SW 1271 (cell line): ENCODE measurements at regions not wholly inside any gene's neighbourhood (a gene's known extent, or its start where the extent isn't known, plus 50 kb on each side); places are given as distances from the start of the nearest gene placed in this dataset.
"Not testable (repeated sequence)": the region's sequence is repeated elsewhere in the genome, so short reads cannot be mapped to it uniquely, and the experiment has no call there.

Experiments used
- DNase-seq, 2 experiments: peaks; one replicate each; lab custom pipeline; 2025; lab: John Stamatoyannopoulos, UW

DNA sequence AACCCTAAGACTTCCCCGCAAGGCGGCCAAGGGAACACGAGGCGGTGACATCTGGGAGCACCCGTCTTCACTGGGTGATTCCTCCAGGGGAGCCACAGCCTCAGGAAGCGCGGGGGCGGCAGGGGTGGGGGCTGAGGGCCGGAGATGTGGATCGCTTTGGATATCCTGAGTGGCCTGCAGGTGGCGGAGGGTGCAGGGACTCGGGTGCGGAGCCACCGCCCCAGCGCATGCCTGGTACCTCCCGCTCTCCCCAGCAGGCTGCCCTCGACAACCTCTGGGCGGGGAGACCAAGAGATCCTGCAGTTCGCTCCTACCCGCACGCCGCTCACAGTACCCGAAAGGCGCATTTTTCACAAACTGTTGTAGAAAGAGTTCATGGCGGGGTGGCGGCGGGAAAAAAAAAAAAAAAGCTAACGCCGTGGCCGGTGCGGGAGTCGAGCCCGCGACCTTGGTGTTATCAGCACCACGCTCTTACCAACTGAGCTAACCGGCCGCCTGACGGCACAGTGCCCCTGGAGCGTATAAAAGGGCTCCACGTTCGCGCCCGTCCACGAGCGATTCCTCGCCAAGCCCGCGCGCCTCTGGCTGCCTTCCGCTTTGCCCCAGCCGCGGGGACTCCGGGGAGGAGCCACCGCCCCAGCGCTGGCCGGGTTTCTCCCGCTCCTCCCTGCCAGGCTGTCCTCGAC is 124.7 kb upstream of the PRKX start:
- not testable (repeated sequence) for DNase-seq

DNA sequence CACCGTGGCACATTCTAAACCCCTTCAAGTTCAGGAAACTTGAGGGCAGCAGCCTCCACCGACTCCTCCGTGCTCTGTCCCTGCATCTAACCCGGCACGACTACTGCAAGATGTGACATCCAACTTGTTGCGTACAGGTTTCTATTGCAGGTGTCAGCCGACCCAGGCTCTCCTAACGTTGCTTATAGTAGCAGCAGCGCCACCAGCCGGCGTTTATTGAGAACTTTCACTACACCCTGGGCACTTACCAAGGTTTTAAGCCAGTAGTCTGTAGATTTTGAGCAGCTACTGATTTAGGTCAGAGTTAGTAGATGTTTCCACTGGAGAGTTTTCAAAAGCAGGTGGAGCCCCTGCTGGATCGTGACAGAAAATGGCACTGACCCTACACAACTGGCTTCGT is 123.8 kb upstream of the PRKX start:
- DNase-seq, result not testable (repeated sequence)

DNA sequence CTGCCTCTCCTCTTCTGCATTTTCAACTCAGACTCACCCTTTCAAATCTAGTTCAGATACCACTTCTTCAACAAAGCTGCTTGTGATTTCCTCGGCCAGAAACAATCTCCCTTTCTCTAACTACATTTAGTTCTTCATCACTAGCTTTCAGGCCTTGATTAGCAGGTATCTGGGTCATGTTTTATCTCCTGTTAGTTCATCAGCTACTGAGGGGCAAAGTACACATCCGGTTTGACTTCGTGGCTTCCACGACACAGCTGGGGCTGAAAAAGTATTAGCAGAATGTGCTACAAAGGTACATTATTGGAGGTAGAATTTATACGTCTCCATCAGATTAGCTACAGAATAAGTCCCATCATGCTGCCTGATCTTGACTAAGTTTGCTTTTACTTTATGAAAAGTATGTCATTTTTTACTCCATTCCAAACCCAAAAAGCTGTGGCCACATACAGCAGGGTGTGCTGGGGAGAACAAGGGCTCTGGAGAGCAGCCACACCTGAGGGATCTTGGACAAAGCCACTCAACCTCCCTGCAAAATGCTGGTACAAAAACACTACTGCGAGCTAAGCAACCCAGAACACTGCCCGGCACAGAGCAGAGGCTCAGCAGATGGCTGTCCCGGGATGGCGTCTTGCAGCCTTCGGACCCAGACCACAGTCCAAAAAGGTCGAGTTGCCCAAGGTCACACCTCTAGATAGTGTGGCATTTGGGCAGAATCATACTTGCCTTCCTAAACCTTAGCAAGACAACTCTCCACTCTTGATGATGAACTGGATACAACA is 120.5 kb upstream of the PRKX start:
- not testable (repeated sequence) for DNase-seq

DNA sequence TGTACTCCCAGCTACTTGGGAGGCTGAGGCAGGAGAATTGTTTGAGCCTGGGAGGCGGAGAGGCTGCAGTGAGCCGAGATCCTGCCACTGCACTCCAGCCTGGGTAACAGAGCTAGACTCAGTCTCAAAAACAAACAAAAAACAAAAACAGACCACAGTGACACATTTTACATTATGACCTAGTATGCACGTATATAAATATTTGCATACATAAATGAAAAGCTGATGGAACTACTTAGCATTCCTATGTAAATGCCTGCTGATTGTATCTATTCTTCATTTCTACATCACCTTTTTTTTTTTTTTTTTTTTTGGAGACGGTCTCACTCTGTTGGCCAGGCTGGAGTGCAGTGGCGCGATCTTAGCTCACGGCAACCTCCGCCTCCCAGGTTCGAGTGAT is 116.6 kb upstream of the PRKX start:
- not testable (repeated sequence) for DNase-seq

DNA sequence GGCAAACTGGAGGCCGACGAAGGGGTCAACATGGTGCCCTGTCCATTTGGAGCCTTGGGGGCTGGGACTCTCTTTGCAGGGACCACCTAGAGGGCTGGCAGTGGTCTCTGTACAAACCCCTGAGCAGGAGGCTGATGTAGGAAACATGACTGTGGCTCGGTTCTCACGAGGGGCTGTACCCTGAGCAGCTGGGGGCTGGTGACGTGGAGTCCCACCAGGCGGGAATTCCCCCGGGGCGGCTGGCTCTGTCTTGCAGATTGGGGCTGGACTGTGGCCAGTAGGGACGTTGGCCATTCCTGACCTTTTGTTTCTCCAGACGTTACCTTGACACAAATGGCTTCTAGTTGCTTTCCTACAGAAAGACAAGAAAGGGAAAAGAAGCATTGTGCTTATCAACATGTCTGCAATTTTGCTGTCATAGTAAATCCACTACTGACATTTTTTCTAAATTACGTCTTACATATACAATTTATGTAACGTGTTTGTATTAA is 115.6 kb upstream of the PRKX start:
- not testable (repeated sequence) for DNase-seq

DNA sequence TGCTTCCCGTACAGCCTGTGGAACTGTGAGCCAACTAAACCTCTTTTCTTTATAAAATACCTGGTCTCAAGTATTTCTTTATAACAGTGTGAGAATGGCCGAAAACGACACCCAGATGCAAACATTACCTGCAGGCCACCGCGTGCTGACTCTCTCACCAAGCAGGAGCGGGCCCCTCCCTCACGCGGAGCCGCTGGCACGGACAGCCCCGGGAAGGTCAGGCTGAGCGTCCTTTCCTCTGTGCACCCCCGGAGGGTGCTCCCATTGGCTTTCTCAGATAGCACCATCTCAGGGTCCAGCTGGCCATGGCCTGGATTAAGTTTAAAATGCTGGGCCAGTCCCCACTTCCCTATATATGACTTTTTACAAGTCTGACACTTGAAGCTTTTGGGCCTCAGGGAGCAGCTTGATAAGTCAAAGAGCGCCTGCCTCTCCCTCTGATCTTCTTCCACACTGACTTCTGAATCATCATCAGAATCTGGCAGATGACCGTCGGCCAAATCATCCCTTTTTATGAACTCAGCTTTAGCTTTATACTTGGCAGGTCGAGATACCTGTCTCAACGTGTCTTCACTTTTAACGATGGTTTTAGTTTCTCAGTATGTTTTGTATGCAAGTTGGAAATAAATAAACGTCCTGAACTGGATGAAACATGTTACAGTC is 115.1 kb upstream of the PRKX start:
- DNase-seq, result not testable (repeated sequence)

DNA sequence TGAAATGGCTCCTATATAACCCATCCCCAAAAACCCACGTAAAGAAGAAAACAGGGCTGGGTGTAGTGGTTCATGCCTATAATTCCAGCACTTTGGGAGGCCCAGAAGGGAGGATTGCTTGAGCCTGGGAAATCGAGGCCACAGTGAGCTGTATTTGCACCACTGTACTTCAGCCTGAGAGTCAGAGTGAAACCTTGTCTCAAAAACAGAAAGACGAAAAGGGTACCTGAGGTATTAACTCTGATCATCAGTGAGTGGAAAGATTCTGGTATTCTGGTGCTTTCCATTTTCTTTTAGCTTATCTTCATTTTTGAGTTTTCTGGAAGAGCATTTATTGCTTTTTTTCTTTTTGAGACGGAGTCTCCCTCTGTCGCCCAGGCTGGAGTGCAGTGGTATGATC is 110.6 kb upstream of the PRKX start:
- DNase-seq, result not testable (repeated sequence)

DNA sequence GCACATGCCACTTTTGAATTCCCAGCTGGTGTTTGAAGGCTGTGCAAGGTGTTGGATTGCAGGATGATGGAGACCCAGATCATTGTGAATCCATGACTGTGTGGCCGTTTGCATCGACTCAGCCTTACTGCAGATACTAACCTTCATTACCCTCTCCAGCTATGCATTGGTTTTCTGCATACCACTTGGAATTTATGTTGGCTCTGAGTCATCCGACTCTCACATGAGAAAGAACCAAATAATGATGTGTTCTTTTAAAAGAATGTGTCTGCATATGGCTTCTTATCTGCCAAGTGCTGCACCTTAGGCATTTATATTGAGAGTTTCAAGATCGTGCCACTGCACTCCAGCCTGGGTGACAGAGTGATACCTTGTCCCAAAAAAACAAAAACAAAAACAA is 106.7 kb upstream of the PRKX start:
- no peak for DNase-seq

DNA sequence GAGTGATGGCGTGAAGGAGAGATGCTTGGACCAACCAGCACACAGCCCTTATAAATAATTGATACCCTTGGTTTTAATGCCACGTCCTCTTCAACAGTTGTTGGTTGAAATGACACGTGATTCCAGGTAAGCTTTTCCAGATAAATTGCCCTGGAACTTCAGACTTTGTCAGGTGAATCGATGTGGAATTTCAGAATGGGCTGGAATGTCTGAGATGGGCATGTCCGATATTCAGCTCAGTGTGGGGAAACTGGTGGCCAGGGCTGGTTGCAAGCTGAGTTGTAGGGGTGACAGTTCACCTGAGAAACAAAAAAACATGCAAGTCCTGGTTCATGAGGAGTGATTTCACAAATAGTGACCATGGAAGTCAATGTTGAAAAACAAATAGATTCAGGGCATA is 104.0 kb upstream of the PRKX start:
- not testable (repeated sequence) for DNase-seq

DNA sequence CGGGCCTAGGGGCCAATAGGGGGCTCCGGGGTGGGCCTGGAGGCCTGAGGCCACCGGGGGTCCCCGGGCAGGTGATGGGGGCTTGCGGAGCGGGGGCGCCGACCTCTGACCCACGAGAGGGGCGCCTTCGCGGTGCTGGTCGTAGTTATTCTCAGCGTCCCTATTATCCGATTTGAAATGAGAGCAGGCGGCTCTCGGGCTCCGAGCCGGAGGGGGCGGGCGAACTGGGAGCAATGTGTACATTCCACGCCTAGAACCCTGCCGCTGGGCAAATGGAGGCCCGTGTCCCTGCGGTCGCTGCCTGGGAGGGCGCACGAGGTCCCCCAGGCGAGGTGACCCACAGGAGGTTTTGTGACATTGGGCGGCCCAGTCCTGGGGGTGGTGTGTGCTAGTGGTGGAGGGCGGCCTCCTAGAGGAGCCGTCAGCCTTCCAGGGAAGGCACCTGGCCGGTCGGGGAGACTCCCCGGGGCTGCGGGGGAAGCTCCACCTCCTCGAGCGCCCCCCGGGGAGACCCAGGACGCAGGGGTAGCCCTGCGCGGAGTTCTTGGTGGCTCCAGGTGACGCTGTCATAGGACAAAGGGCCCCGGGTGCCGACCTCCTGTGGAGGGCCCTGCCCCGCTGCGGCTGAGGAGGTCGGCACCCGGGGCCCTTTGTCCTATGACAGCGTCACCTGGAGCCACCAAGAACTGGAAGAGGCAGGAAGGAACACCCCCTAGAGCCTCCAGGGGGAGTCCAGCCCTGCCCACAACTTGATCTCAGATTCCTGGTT is 102.6 kb upstream of the PRKX start:
- DNase-seq, result peak; percentile 2 to 15

DNA sequence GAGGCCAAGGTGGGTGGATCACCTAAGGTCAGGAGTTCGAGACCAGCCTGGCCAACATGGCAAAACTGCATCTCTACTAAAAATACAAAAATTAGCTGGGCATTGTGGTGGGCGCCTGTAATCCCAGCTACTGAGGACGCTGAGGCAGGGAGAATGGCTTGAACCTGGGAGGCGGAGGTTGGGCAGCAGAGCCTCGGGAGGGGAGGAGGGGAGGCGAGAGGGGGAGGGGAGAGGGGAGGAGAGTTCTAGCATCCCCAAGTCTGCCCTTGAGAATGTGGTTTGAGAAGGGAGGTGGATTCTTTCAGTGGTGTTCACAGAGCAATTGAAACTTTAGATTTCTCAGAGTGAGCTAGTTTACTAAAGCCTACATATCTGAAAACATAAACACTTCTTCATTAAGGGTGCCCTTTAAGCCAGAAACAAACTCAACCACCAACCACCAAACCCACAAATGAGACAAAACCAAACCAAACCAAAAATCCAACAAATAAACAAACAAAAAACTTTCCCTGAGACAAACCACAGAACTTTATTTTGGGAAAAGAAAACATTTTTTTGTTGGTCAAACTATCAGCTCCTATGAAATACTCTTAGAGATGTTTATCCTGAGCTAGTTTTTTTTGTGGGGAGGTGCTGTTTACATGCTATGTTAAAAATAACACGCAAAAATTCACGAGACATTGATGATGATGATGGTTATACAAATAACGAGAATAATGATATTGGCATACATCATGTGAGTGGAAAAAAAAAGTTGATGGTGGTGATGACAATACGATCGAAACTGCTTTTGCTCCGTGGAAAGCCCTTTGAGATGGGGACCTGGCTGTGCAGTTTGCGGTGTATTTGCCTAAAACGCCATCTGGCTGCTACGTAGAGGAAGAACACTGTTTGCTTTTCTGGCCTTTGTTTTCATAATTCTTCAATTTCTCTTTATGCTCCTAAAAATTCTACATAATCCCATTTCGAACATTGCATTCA is 98.2 kb upstream of the PRKX start:
- DNase-seq, result peak in 1 of 2 experiments; percentile 2

DNA sequence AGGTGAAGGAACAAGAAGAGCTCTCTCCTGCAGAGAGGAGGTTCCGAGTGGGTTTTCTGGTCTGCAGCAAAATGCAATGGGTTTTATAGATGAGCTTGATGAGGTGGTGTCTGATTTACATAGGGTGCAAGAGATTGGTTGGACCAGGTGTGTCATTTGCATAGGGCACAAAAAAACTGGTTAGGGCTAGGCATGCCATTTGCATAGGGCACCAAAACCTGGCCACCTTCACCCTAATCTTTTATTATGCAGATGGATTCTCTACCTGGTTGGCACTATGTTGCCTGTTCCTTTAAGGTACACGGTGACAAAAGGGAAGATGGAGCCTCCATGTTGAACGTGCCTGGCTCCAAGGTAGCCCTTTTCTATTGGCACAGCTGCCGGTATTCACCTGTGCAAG is 94.5 kb upstream of the PRKX start:
- no peak for DNase-seq

DNA sequence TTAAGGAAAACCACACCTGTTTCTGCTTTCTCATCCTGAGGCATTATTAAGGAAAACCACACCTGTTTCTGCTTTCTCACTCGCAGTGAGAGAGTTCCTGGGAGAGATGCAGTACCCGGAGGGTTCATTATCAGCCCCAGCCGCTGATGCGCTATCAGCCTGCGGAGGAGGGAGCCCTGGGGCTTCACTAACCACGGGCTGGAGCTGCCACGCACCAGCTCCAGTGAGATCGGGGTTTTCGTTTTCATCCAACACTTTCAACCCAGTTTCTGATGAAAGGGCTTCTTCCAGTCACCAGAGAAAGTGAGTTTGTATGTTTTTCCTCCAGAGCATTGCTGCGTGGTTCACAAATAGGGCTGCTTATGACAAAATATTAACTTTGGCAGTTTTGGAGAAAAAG is 93.2 kb upstream of the PRKX start:
- no peak for DNase-seq

DNA sequence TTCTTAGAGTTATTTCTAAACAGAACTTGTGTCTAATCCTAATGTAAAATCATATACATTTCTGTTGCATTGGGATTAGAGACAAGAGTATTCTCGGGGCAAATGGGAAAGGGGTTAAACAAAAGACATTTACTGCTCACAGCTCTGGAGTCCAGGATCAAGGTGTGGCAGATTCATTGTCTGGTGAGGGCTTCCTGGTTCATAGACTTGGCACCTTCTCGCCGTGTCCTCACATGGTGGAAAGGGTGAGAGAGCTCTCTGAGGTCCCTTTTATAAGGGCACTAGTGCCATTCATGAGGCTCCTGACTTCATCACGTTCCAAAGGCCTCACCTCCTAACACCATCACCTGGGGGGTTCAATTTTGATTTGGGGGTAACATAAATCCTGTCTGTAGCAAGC is 90.3 kb upstream of the PRKX start:
- no peak for DNase-seq

DNA sequence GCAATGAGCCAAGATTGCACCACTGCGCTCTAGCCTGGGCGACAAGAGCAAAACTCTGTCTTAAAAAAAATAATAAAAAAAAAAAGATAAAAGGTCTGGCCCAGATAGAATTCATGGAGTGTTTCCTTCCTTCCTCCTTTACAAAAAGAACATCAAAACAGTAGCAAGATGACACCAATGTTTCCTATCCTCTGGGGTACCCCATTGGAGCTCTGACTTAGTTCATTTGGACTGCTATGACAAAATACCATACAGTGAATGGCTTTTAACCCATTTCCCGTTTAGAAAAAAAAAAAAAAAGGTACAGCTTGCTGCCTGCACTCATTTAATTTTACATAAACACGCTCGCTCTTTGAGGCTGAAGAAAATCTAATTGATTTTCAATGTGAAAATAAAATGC is 89.9 kb upstream of the PRKX start:
- no peak for DNase-seq

DNA sequence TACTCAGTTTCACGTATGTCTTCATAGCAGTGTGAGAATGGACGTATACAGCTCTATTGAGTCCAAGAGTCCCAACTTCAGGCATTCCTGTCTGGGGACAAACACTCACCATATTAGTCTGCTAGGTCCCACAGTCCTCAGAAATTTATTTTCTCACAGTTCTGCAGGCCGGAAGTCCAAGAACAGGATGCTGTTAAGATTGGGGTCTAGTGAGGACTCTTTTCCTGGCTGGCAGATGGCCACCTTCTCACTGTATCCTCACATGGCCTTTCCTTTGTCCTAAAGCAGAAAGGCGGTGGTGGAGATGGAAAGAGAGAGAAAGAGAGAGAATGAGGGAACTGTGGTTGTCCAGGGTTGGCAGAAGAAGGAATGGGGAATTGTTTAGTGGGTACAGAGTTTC is 82.0 kb upstream of the PRKX start:
- not testable (repeated sequence) for DNase-seq

DNA sequence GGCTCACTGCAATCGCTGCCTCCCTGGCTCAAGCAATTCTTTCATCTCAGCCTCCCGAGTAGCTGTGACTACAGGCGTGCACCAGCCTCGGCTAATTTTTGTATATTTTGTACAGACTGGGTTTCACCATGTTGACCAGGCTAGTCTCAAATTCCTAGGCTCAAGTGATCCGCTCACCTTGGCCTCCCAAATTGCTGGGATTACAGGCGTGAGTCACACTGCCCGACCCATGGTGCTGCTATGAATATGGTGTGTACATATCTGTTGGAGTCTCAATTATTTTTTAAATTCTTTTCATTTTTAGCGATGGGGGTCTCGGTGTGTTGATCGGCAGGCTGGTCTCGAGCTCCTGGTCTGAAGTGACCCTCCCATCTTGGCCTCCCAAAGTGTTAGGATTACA is 78.0 kb upstream of the PRKX start:
- no peak for DNase-seq

DNA sequence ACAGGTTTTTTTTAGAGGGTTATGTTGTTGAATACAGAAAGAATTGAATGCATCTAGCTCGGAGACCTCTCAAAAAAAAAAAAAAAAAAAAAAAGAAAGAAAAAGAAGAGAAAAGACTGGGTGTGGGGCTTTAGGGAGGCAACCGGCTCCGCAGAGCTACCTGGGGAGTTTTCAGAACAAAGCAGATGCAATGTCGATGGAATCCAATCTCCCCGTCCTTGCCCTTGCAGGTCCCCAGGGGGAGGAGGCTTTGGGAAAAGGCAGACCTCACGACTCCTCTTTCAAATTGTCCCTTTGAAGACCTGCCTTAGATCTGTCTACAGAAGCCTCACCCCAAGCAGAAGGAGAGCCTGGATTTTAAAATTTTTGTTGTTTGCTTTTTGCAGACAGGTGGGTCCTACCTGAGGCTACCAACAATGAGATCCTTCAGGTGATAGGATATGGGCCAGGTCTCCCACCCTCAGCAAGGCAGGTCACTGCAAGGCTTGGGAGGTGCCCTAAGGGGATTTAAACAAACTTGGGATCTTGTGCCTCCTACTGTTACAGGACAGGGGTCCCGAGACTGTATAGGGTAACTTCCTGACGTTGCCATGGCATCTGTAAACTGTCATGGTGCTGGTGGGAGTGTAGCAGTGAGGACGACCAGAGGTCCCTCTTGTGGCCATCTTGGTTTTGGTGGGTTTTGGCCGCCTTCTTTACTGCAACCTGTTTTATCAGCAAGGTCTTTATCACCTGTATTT is 75.2 kb upstream of the PRKX start:
- no peak for DNase-seq

DNA sequence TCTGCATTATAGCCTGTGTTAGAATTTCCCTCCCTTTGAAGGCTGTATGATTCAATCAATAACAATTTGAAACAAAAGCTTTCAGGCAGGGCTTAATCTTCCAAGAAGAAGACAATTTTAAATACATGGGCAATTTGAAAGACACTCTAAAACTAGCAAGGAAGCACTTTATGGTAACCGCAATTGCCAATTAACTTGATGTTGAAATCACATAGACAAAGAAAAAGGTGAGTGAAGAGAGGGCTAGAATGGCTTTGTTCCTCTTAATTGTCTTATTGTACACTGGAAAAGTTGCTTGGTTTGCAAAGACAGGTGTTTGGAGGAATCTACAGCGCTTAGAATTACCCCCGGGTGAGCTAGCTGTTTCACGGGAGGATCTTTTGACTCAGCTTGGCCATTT is 74.4 kb upstream of the PRKX start:
- no peak for DNase-seq

DNA sequence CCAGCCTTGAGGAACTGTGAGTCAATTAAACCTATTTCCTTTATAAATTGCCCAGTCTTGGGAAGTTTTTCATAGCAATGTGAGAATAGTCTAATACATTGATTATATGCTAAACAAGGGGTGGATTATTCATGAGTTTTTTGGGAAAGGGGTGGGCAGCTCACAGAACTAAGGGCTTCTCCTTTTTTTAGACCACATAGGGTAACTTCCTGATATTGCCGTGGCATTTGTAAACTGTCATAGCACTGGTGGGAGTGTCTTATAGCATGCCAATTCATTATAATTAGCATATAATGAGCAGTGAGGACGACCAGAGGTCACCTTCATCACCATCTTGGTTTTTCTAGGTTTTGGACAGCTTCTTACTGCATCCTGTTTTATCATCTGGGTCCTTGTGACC is 72.4 kb upstream of the PRKX start:
- DNase-seq, result not testable (repeated sequence)
